OCI-LY1 (cell line): ENCODE measurements at regions not wholly inside any gene's neighbourhood (a gene's known extent, or its start where the extent isn't known, plus 50 kb on each side); places are given as distances from the start of the nearest gene placed in this dataset.

Experiments
- H2AFZ ChIP-seq: fragments of 200-600 bp; sonication (generic), shearing (Covaris generic); 2 replicates; pipeline ENCODE4 v1.6.0; 2014; ENCODE audit warnings: antibody characterized with exemption, mild to moderate bottlenecking, low read length
- H3F3A ChIP-seq: fragments of 200-600 bp; sonication (generic), shearing (Covaris generic); 2 replicates; pipeline ENCODE4 v1.6.0; 2014; ENCODE audit warnings: mild to moderate bottlenecking, antibody characterized with exemption, low read length, moderate library complexity; ENCODE audit not compliant: insufficient read depth
- H3K27ac ChIP-seq: fragments of 200-600 bp; sonication (generic); 2 replicates; pipeline ENCODE4 v1.5.1; 2014; ENCODE audit warnings: low read length, mixed run types, mild to moderate bottlenecking, low read depth; ENCODE audit not compliant: poor library complexity, severe bottlenecking
- H3K27me3 ChIP-seq: fragments of 200-600 bp; sonication (generic); 2 replicates; pipeline ENCODE4 v1.6.0; 2014; ENCODE audit warnings: antibody characterized with exemption, mild to moderate bottlenecking, low read length, moderate library complexity; ENCODE audit not compliant: insufficient read depth
- H3K36me3 ChIP-seq: fragments of 200-600 bp; sonication (generic); 2 replicates; pipeline ENCODE4 v1.6.1; 2014; ENCODE audit warnings: mild to moderate bottlenecking, antibody characterized with exemption, low read length, moderate library complexity, mixed read lengths; ENCODE audit not compliant: insufficient read depth
- H3K4me1 ChIP-seq: fragments of 200-600 bp; sonication (generic); 2 replicates; pipeline ENCODE4 v1.5.1; 2014; ENCODE audit warnings: mild to moderate bottlenecking, low read length, moderate library complexity; ENCODE audit not compliant: insufficient read depth, severe bottlenecking
- H3K4me2 ChIP-seq: fragments of 200-600 bp; sonication (generic), shearing (Covaris generic); 2 replicates; pipeline ENCODE4 v1.6.1; 2014; ENCODE audit warnings: low read length
- H3K4me3 ChIP-seq: fragments of 200-600 bp; sonication (generic); 2 replicates; pipeline ENCODE4 v1.5.1; 2014; ENCODE audit warnings: low read length, low read depth, mild to moderate bottlenecking, mixed read lengths; ENCODE audit not compliant: poor library complexity, severe bottlenecking
- H3K79me2 ChIP-seq: fragments of 200-600 bp; shearing (Covaris generic); 2 replicates; pipeline ENCODE4 v1.6.1; 2016; ENCODE audit warnings: mixed run types, low read length, mixed read lengths; ENCODE audit not compliant: insufficient read depth
- H3K9ac ChIP-seq: fragments of 200-600 bp; sonication (generic), shearing (Covaris generic); 2 replicates; pipeline ENCODE4 v1.6.1; 2014; ENCODE audit warnings: mild to moderate bottlenecking, low read length, mixed read lengths
- H3K9me2 ChIP-seq: fragments of 200-600 bp; sonication (generic), shearing (Covaris generic); 2 replicates; pipeline ENCODE4 v1.6.1; 2014; ENCODE audit warnings: low read depth, mild to moderate bottlenecking, low read length, mixed read lengths
- H3K9me3 ChIP-seq: fragments of 200-600 bp; shearing (Covaris generic); 2 replicates; pipeline ENCODE4 v1.6.1; 2014; ENCODE audit warnings: low read length, mixed read lengths
- H4K20me1 ChIP-seq: fragments of 200-600 bp; sonication (generic), shearing (Covaris generic); 2 replicates; pipeline ENCODE4 v1.6.0; 2016; ENCODE audit warnings: mild to moderate bottlenecking, low read length; ENCODE audit not compliant: insufficient read depth
- CTCF ChIP-seq: fragments of 200-600 bp; sonication (generic), shearing (Covaris generic); IDR thresholded peaks from 2 replicates; pipeline ENCODE4 v1.5.1; 2017; ENCODE audit warnings: mild to moderate bottlenecking, antibody characterized with exemption, low read length, moderate library complexity, mixed read lengths
- EZH2 ChIP-seq: fragments of 200-600 bp; sonication (generic), shearing (Covaris generic); IDR thresholded peaks from 2 replicates; pipeline ENCODE4 v1.8.0; 2017; ENCODE audit warnings: borderline replicate concordance, mixed run types, mild to moderate bottlenecking, antibody characterized with exemption, low read length, moderate library complexity, mixed read lengths

GRCh38 chr4:84051639-84052038, 447.5 kb downstream of the NKX6-1 start:
- Histone ChIP-seq H2AFZ (no peak overlapping the region), H3K4me1 (no peaks in the 10 kb centered on the region), H4K20me1 (no peaks in the 10 kb centered on the region), H3K9me2 (no peaks in the 10 kb centered on the region), H3K4me2 (no peak overlapping the region), H3K36me3 (no peaks in the 10 kb centered on the region), H3K9ac (no peak overlapping the region), H3K4me3 (no peak overlapping the region), H3K79me2 (no peaks in the 10 kb centered on the region), H3F3A (no peaks in the 10 kb centered on the region), H3K27me3 (no peaks in the 10 kb centered on the region), H3K27ac (no peak overlapping the region), H3K9me3 (no peaks in the 10 kb centered on the region)
- TF ChIP-seq CTCF: no peak
- no peak for TF ChIP-seq EZH2

- Histone ChIP-seq H3K4me2 (no peak overlapping the region), H3K36me3 (no peaks in the 10 kb centered on the region), H3K9ac (no peak overlapping the region), H3F3A (no peaks in the 10 kb centered on the region), H3K79me2 (no peaks in the 10 kb centered on the region), H2AFZ (no peak overlapping the region), H3K27ac (no peak overlapping the region), H3K9me3 (no peaks in the 10 kb centered on the region), H3K4me3 (no peak overlapping the region), H3K27me3 (no peaks in the 10 kb centered on the region), H4K20me1 (no peaks in the 10 kb centered on the region), H3K4me1 (no peaks in the 10 kb centered on the region), H3K9me2 (no peaks in the 10 kb centered on the region)
- TF ChIP-seq CTCF (no peak), EZH2 (no peak)
These were observed 448.0 kb downstream of the NKX6-1 start for GRCh38 chr4:84051089-84051488.

DNA sequence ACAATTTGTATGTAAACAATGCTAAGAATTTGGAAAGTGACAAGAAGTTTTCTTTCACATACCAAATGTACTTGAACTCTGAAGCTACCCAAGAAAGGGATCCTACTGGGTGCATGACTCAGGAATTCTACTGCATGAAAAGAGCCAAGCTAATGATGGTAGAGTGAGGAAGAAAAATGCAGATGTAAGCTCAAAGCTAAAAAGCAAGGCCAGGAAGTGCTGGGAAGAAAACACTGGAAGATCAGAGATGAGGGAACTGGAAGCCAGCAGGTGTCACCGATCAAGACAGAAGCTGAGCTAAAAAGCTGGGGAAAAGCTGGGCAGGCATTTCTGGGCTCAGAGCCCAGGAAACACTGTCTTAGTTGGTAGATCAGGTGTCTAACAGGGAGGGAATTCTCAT, 449.1 kb downstream of the NKX6-1 start:
- Histone ChIP-seq H4K20me1 (no peaks in the 10 kb centered on the region), H3K36me3 (no peaks in the 10 kb centered on the region), H3K9me3 (no peaks in the 10 kb centered on the region), H3K27me3 (no peaks in the 10 kb centered on the region), H3K9ac (no peak overlapping the region), H3K4me1 (no peaks in the 10 kb centered on the region), H3K4me2 (no peak overlapping the region), H3K4me3 (no peak overlapping the region), H3K79me2 (no peaks in the 10 kb centered on the region), H3K27ac (no peak overlapping the region), H2AFZ (no peak overlapping the region), H3K9me2 (no peaks in the 10 kb centered on the region), H3F3A (no peaks in the 10 kb centered on the region)
- TF ChIP-seq EZH2: no peak
- TF ChIP-seq CTCF: no peak
